ENCODE measurements at regions not wholly inside any gene's neighbourhood (a gene's known extent, or its start where the extent isn't known, plus 50 kb on each side); places are given as distances from the start of the nearest gene placed in this dataset.
"Not testable (repeated sequence)": the region's sequence is repeated elsewhere in the genome, so short reads cannot be mapped to it uniquely, and the experiment has no call there.

GRCh38 chr1:89436856-89437255, 73.0 kb downstream of the GBP6 start:
- DNase-seq (ENCODE audit: low spot score), result no peak
- in situ Hi-C loops (cut with HindIII; ENCODE audit: low sequenced_read_pairs), result no loop called here

GRCh38 chr1:89438301-89438700, 74.4 kb downstream of the GBP6 start:
- DNase-seq (ENCODE audit: low spot score); in situ Hi-C loops (cut with HindIII; ENCODE audit: low sequenced_read_pairs): not testable (repeated sequence)

- DNase-seq (ENCODE audit: low spot score), result no peak
- in situ Hi-C loops (cut with HindIII; ENCODE audit: low sequenced_read_pairs), result no loop called here
These were observed 77.1 kb downstream of the GBP6 start for GRCh38 chr1:89440911-89441310.

- in situ Hi-C loops (cut with HindIII; ENCODE audit: low sequenced_read_pairs), result no loop called here
- DNase-seq (ENCODE audit: low spot score), result no peak
These were observed 79.8 kb upstream of the LRRC8B start for GRCh38 chr1:89444791-89445190.

- in situ Hi-C loops (cut with HindIII; ENCODE audit: low sequenced_read_pairs), result no loop called here
- no peak for DNase-seq (ENCODE audit: low spot score)
These were observed 73.6 kb upstream of the LRRC8B start for GRCh38 chr1:89451011-89451410.

GRCh38 chr1:89453123-89453972, 71.3 kb upstream of the LRRC8B start:
- in situ Hi-C loops (cut with HindIII; ENCODE audit: low sequenced_read_pairs), result no loop called here
- no peak for DNase-seq (ENCODE audit: low spot score)

- DNase-seq (ENCODE audit: low spot score), result peak; percentile 52
- in situ Hi-C loops (cut with HindIII; ENCODE audit: low sequenced_read_pairs), result no loop called here
These were observed 69.6 kb upstream of the LRRC8B start for GRCh38 chr1:89454845-89455521.

GRCh38 chr1:89457046-89457445, 67.6 kb upstream of the LRRC8B start:
- no peak for DNase-seq (ENCODE audit: low spot score)
- in situ Hi-C loops (cut with HindIII; ENCODE audit: low sequenced_read_pairs), result no loop called here

GRCh38 chr1:89459081-89459480, 65.5 kb upstream of the LRRC8B start:
- in situ Hi-C loops (cut with HindIII; ENCODE audit: low sequenced_read_pairs), result no loop called here
- DNase-seq (ENCODE audit: low spot score), result no peak

GRCh38 chr1:89460325-89460724, 64.3 kb upstream of the LRRC8B start:
- DNase-seq (ENCODE audit: low spot score), result no peak
- in situ Hi-C loops (cut with HindIII; ENCODE audit: low sequenced_read_pairs), result no loop called here

- in situ Hi-C loops (cut with HindIII; ENCODE audit: low sequenced_read_pairs), result no loop called here
These were observed 62.4 kb upstream of the LRRC8B start for GRCh38 chr1:89462250-89462649.

GRCh38 chr1:89464008-89464407, 60.6 kb upstream of the LRRC8B start:
- no peak for DNase-seq (ENCODE audit: low spot score)
- in situ Hi-C loops (cut with HindIII; ENCODE audit: low sequenced_read_pairs), result no loop called here

More at GRCh38 chr1:89462250-89462649, 62.4 kb upstream of the LRRC8B start:
- no peak for DNase-seq (ENCODE audit: low spot score)

- in situ Hi-C loops (cut with HindIII; ENCODE audit: low sequenced_read_pairs), result no loop called here
- no peak for DNase-seq (ENCODE audit: low spot score)
These were observed 59.4 kb upstream of the LRRC8B start for GRCh38 chr1:89465201-89465600.

GRCh38 chr1:89466307-89466930, 58.2 kb upstream of the LRRC8B start:
- in situ Hi-C loops (cut with HindIII; ENCODE audit: low sequenced_read_pairs), result no loop called here
- no peak for DNase-seq (ENCODE audit: low spot score)

GRCh38 chr1:89472253-89472652, 52.4 kb upstream of the LRRC8B start:
- in situ Hi-C loops (cut with HindIII; ENCODE audit: low sequenced_read_pairs), result no loop called here
- DNase-seq (ENCODE audit: low spot score), result no peak

GRCh38 chr1:89472886-89473417, 51.7 kb upstream of the LRRC8B start:
- DNase-seq (ENCODE audit: low spot score), result no peak
- in situ Hi-C loops (cut with HindIII; ENCODE audit: low sequenced_read_pairs), result no loop called here
